GDM1 (cell line): ENCODE measurements at regions not wholly inside any gene's neighbourhood (a gene's known extent, or its start where the extent isn't known, plus 50 kb on each side); places are given as distances from the start of the nearest gene placed in this dataset.

Source experiments
- DNase-seq: peaks from one replicate; lab custom pipeline; 2025; lab: John Stamatoyannopoulos, UW

GRCh38 chr2:120809151-120809550 is 73.5 kb downstream of the GLI2 start:
- no peak for DNase-seq

GRCh38 chr2:120809609-120810440 is 74.2 kb downstream of the GLI2 start:
- DNase-seq, result no peak

GRCh38 chr2:120810639-120811038 is 75.0 kb downstream of the GLI2 start:
- DNase-seq, result no peak

- DNase-seq, result no peak
These were observed 77.2 kb downstream of the GLI2 start for GRCh38 chr2:120812866-120813265.

GRCh38 chr2:120814352-120814751 is 78.7 kb downstream of the GLI2 start:
- no peak for DNase-seq

GRCh38 chr2:120815292-120815691 is 79.6 kb downstream of the GLI2 start:
- no peak for DNase-seq

- no peak for DNase-seq
These were observed 81.7 kb downstream of the GLI2 start for GRCh38 chr2:120817136-120817955.

GRCh38 chr2:120817956-120818325 is 82.3 kb downstream of the GLI2 start:
- DNase-seq, result no peak

- no peak for DNase-seq
These were observed 82.8 kb downstream of the GLI2 start for GRCh38 chr2:120818441-120818920.

- no peak for DNase-seq
These were observed 84.1 kb downstream of the GLI2 start for GRCh38 chr2:120819720-120820210.

GRCh38 chr2:120820263-120820952 is 84.7 kb downstream of the GLI2 start:
- no peak for DNase-seq

- DNase-seq, result no peak
These were observed 85.2 kb downstream of the GLI2 start for GRCh38 chr2:120820953-120821279.

- no peak for DNase-seq
These were observed 85.9 kb downstream of the GLI2 start for GRCh38 chr2:120821446-120822160.

GRCh38 chr2:120822933-120823332 is 87.3 kb downstream of the GLI2 start:
- no peak for DNase-seq

GRCh38 chr2:120823551-120823950 is 87.9 kb downstream of the GLI2 start:
- DNase-seq, result no peak

GRCh38 chr2:120824246-120824645 is 88.6 kb downstream of the GLI2 start:
- no peak for DNase-seq

GRCh38 chr2:120825370-120826259 is 89.9 kb downstream of the GLI2 start:
- DNase-seq, result no peak

- DNase-seq, result no peak
These were observed 90.6 kb downstream of the GLI2 start for GRCh38 chr2:120826260-120826648.

GRCh38 chr2:120826716-120827410 is 91.2 kb downstream of the GLI2 start:
- no peak for DNase-seq

- no peak for DNase-seq
These were observed 92.4 kb downstream of the GLI2 start for GRCh38 chr2:120828066-120828465.
